ENCODE measurements at regions not wholly inside any gene's neighbourhood (a gene's known extent, or its start where the extent isn't known, plus 50 kb on each side); places are given as distances from the start of the nearest gene placed in this dataset.

DNA sequence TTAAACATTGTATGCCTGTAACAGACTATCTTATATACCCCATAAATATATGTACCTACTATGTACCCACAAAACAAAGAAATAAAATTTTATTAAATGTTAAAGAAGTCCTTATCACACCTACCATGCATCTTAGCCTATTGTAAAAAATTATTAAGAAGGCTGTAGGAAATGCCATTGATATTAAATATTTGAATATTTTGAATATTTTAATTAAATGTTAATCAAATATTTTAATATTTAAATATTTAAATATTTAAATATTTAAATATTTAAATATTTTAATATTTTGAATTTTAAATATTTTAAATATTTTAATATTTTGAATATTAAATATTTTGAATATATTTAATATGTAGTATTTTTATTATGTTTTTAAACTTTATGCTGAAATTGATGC, 331.5 kb upstream of the ATP10B start:
- Histone ChIP-seq H3K36me3 (no peaks in the 10 kb centered on the region), H3K9me3 (no peaks in the 10 kb centered on the region), H3K27ac (no peak overlapping the region), H3K27me3 (no peaks in the 10 kb centered on the region), H3K4me1 (no peaks in the 10 kb centered on the region), H3K4me3 (replicated peaks in 1 of 3) (no peak overlapping the region)
- DNase-seq, result no peak
- TF ChIP-seq CTCF (IDR thresholded peaks at IDR 0.05) (no peak), POLR2A (IDR thresholded peaks at IDR 0.05) (no peak)
- intact Hi-C loops (cut with DNase I), result no loop called here

- H3K27me3 ChIP-seq, result no peaks in the 10 kb centered on the region
- H3K4me3 ChIP-seq (replicated peaks in 1 of 3), result no peak overlapping the region
- TF ChIP-seq POLR2A (IDR thresholded peaks at IDR 0.05), result no peak
- TF ChIP-seq CTCF (IDR thresholded peaks at IDR 0.05), result no peak
- no peaks in the 10 kb centered on the region for H3K9me3 ChIP-seq
- no peak overlapping the region for H3K27ac ChIP-seq
- intact Hi-C loops (cut with DNase I), result no loop called here
- no peak for DNase-seq
- WGBS, 2 donors, result 69 to 78% methylated on average over 2 of the region's 2 CpGs
- no peaks in the 10 kb centered on the region for H3K4me1 ChIP-seq
- H3K36me3 ChIP-seq, result no peaks in the 10 kb centered on the region
Observed at GRCh38 chr5:161176221-161176620, 324.2 kb upstream of the ATP10B start.

- no peaks in the 10 kb centered on the region for H3K4me1 ChIP-seq
- no peak overlapping the region for H3K27ac ChIP-seq
- H3K9me3 ChIP-seq, result no peaks in the 10 kb centered on the region
- intact Hi-C loops (cut with DNase I), result no loop called here
- DNase-seq, result no peak
- H3K4me3 ChIP-seq (replicated peaks in 1 of 3), result no peak overlapping the region
- no peaks in the 10 kb centered on the region for H3K27me3 ChIP-seq
- 87 to 89% methylated on average over 2 of the region's 2 CpGs for WGBS, 2 donors
- no peaks in the 10 kb centered on the region for H3K36me3 ChIP-seq
- TF ChIP-seq POLR2A (IDR thresholded peaks at IDR 0.05) (no peak), CTCF (IDR thresholded peaks at IDR 0.05) (no peak)
Observed at GRCh38 chr5:161169776-161170175, 317.8 kb upstream of the ATP10B start.

GRCh38 chr5:161167016-161167767, 315.2 kb upstream of the ATP10B start:
- TF ChIP-seq POLR2A (IDR thresholded peaks at IDR 0.05) (no peak), CTCF (IDR thresholded peaks at IDR 0.05) (no peak)
- H3K9me3 ChIP-seq, result no peaks in the 10 kb centered on the region
- H3K4me3 ChIP-seq (replicated peaks in 1 of 3), result no peak overlapping the region
- H3K4me1 ChIP-seq, result no peaks in the 10 kb centered on the region
- no peaks in the 10 kb centered on the region for H3K36me3 ChIP-seq
- DNase-seq, result peak in 1 of 2 donors; percentile 4
- no peak overlapping the region for H3K27ac ChIP-seq
- intact Hi-C loops (cut with DNase I), result no loop called here
- 79 to 83% methylated on average over 6 of the region's 6 CpGs for WGBS, 2 donors
- no peaks in the 10 kb centered on the region for H3K27me3 ChIP-seq

DNA sequence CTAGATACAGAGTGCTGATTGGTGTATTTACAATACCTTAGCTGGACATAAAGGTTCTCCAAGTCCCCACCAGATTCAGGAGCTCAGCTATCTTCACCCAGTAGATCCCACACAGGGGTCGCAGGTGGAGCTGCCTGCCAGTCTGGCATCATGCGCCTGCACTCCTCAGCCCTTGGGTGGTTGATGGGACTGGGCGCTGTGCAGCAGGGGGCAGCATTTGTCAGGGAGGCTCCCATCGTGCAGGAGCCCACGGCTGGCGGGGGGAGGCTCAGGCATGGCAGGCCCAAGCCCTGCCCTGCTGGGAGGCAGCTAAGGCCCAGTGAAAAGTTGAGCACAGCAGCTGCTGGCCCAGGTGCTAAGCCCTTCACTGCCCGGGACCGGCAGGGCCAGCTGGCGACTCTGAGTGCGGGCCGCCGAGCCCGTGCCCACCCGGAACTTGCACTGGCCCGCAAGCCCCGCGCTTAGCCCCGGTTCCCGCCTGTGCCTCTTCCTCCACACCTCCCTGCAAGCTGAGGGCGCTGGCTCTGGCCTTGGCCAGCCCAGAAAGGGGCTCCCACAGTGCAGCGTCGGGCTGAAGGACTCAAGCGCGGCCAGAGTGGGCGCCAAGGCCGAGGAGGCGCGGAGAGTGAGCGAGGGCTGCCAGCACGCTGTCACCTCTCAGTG, 314.1 kb upstream of the ATP10B start:
- H3K27me3 ChIP-seq, result no peaks in the 10 kb centered on the region
- intact Hi-C loops (cut with DNase I), result no loop called here
- H3K36me3 ChIP-seq, result no peaks in the 10 kb centered on the region
- no peaks in the 10 kb centered on the region for H3K4me1 ChIP-seq
- no peak for DNase-seq
- H3K27ac ChIP-seq, result no peak overlapping the region
- TF ChIP-seq POLR2A (IDR thresholded peaks at IDR 0.05) (no peak), CTCF (IDR thresholded peaks at IDR 0.05) (no peak)
- 91 to 96% methylated on average over 16 to 26 of the region's 30 CpGs for WGBS, 2 donors
- no peaks in the 10 kb centered on the region for H3K9me3 ChIP-seq
- H3K4me3 ChIP-seq (replicated peaks in 1 of 3), result no peak overlapping the region
